ENCODE measurements at regions not wholly inside any gene's neighbourhood (a gene's known extent, or its start where the extent isn't known, plus 50 kb on each side); places are given as distances from the start of the nearest gene placed in this dataset.

- no CpG with 5 or more reads among the region's 4 CpGs for WGBS, 2 experiments (ENCODE audit: extremely low coverage in 2 of 2, insufficient read length in 1 of 2)
- in situ Hi-C loops (cut with MboI; ENCODE audit: low sequenced_read_pairs) = no loop called here
- dilution Hi-C loops (cut with HindIII; ENCODE audit: low sequenced_read_pairs, unreplicated experiment) = no loop called here
Observed at GRCh38 chr7:153943457-153943856, 108.7 kb upstream of the DPP6 start.

More at GRCh38 chr7:153943457-153943856, 108.7 kb upstream of the DPP6 start:
- ChIA-PET POLR2A (ENCODE audit: unreplicated experiment) (no interaction called here), CTCF (no interaction called here)
- Histone ChIP-seq H3K4ac (ENCODE audit: low read depth, low read length) (no peak overlapping the region), H3K9me1 (ENCODE audit: insufficient read depth, low read length) (no peaks in the 10 kb centered on the region), H3K4me1 (ENCODE audit: control insufficient read depth, insufficient read depth, low read length) (no peaks in the 10 kb centered on the region), H2AK5ac (ENCODE audit: low read depth, low read length) (no peak overlapping the region), H2BK20ac (ENCODE audit: low read depth, low read length) (no peak overlapping the region), H3K36me3 (ENCODE audit: control insufficient read depth, insufficient read depth, low read length) (no peaks in the 10 kb centered on the region), H4K91ac (ENCODE audit: insufficient read depth, low read depth, low read length) (no peak overlapping the region), H3K79me1 (ENCODE audit: low read depth in 1 of 2, low read length in 2 of 2) (no peaks in the 10 kb centered on the region), H3K27me3 (ENCODE audit: control insufficient read depth, insufficient read depth, low read length) (no peaks in the 10 kb centered on the region), H3K27ac (ENCODE audit: insufficient read depth, low read length) (no peak overlapping the region), H3K9me3 (ENCODE audit: control insufficient read depth, insufficient read depth, low read length) (peaks cover 30% of the 10 kb centered on the region), H2BK15ac (ENCODE audit: low read depth, low read length) (no peak overlapping the region), H3K9ac (ENCODE audit: low read depth, low read length) (no peak overlapping the region), H3K23ac (ENCODE audit: low read depth, low read length) (no peak overlapping the region), H4K20me1 (ENCODE audit: insufficient read depth, low read length) (no peaks in the 10 kb centered on the region), H2BK5ac (ENCODE audit: low read depth, low read length, poor library complexity, severe bottlenecking) (no peak overlapping the region), H2AK9ac (replicated peaks; ENCODE audit: low read depth, low read length, poor library complexity) (no peak overlapping the region), H2AFZ (replicated peaks; ENCODE audit: low read length, poor library complexity) (no peak overlapping the region), H3K4me3 (ENCODE audit: insufficient read depth, low read depth, low read length) (no peak overlapping the region), H4K8ac (ENCODE audit: low read depth in 2 of 2, low read length in 2 of 2) (no peak overlapping the region), H2BK120ac (ENCODE audit: low read depth, low read length) (no peak overlapping the region), H3K18ac (ENCODE audit: low read depth, low read length) (no peak overlapping the region), H3K4me2 (ENCODE audit: low read depth, low read length) (no peak overlapping the region), H3K14ac (replicated peaks; ENCODE audit: low read depth, low read length) (no peak overlapping the region), H4K5ac (ENCODE audit: low read depth, low read length) (no peak overlapping the region), H3K56ac (ENCODE audit: extremely low read depth, insufficient read depth, low read length) (no peak overlapping the region)
- intact Hi-C loops (cut with micrococcal nuclease) = no loop called here
- TF ChIP-seq FOS (IDR thresholded peaks at IDR 0.05; ENCODE audit: low read depth, low read length) (no peak), CTCF (conservative IDR thresholded peaks at IDR 0.05; ENCODE audit: low read depth, low read length) (no peak), RAD21 (IDR thresholded peaks at IDR 0.05; ENCODE audit: low read length) (no peak), POLR2A (IDR thresholded peaks at IDR 0.05; ENCODE audit: low read depth, low read length) (no peak)
- no TSS peak for BruUV-seq (replicated peaks)
- DNase-seq (no peak), ATAC-seq (ENCODE audit: low read depth) (no peak)
